ENCODE measurements at regions not wholly inside any gene's neighbourhood (a gene's known extent, or its start where the extent isn't known, plus 50 kb on each side); places are given as distances from the start of the nearest gene placed in this dataset.

- TF ChIP-seq CTCF (IDR thresholded peaks at IDR 0.05) (no peak), POLR2A (IDR thresholded peaks at IDR 0.05) (no peak), EP300 (IDR thresholded peaks at IDR 0.05) (no peak)
Observed at GRCh38 chr10:131554821-131555220, 243.3 kb upstream of the TCERG1L start.
